T-helper 17 cell (primary cell): ENCODE measurements at regions not wholly inside any gene's neighbourhood (a gene's known extent, or its start where the extent isn't known, plus 50 kb on each side); places are given as distances from the start of the nearest gene placed in this dataset.
"Not testable (repeated sequence)": the region's sequence is repeated elsewhere in the genome, so short reads cannot be mapped to it uniquely, and the experiment has no call there.

Experiments
- ATAC-seq: fragments of 150-1000 bp; cut with Tn5 transposase; 2 replicates; pipeline ENCODE4 v1.10.0; 2021; ENCODE audit warnings: mild to moderate bottlenecking, moderate library complexity
- DNase-seq, 3 donors: peaks; one replicate each; pipeline versions ENCODE4 v3.0.0 to v3.0.0-alpha.2; 2020 to 2021
- H3K9me3 ChIP-seq: one replicate; pipeline ENCODE4 v1.7.0; 2013; ENCODE audit warnings: low read length, mild to moderate bottlenecking; ENCODE audit not compliant: control insufficient read depth, poor library complexity, severe bottlenecking
- H3K27ac Mint-ChIP-seq: one replicate; pipeline ENCODE4 v1.8.0; 2022; ENCODE audit warnings: mild to moderate bottlenecking, moderate library complexity, mixed read lengths
- H3K27me3 Mint-ChIP-seq: one replicate; pipeline ENCODE4 v1.8.0; 2022; ENCODE audit warnings: mixed read lengths
- H3K36me3 Mint-ChIP-seq: one replicate; pipeline ENCODE4 v1.8.0; 2022; ENCODE audit warnings: low read depth, mixed read lengths
- H3K4me1 Mint-ChIP-seq: one replicate; pipeline ENCODE4 v1.8.0; 2022; ENCODE audit warnings: mild to moderate bottlenecking, mixed read lengths
- H3K4me3 Mint-ChIP-seq: one replicate; pipeline ENCODE4 v1.8.0; 2022; ENCODE audit warnings: mild to moderate bottlenecking, moderate library complexity, mixed read lengths

DNA sequence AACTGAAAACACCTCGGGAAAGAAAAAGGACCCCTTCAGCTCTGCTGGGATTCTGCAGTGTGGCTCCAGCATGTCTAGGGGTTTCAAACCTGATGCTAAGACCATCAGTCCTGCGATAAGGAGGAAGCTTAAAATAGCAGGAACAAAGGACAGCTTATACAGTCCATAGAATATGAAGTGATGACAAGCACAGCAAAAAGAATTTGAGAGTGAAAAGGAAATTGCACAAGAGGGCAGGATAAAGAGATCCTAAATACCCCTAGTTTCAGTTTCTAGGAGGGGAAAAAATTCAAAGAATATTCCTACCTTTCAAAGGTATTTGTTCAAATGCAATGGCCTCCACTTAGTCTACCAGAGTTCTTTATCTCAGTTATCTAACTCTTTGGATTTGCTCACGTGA is 171.4 kb downstream of the TGFB2 start:
- Mint-ChIP-seq H3K4me3 (no peak overlapping the region), H3K27ac (no peak overlapping the region), H3K36me3 (no peaks in the 10 kb centered on the region), H3K27me3 (peaks cover 54% of the 10 kb centered on the region), H3K4me1 (peaks cover 3% of the 10 kb centered on the region)
- DNase-seq (no peak), ATAC-seq (no peak)
- H3K9me3 ChIP-seq, result no peaks in the 10 kb centered on the region

DNA sequence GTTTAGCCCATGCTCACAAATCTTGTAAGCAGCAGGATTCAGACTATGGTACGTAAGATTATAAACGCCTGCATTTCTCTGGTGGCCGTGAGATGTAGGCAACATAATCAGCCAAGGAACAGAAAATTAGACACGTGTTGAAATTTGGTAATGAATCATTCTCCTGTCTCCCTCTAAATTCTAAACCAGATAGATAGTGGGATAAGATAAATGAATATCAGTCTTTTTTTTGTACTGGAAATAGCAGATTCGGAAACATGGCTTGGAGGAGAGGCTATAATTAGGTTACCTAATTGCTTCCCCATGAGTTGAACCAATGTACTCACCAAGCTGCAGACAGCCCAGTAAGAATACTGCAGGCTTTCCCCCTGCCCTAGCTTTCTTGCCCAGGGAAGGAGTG is 172.3 kb downstream of the TGFB2 start:
- Mint-ChIP-seq H3K4me3 (no peak overlapping the region), H3K4me1 (peaks cover 3% of the 10 kb centered on the region), H3K27me3 (peaks cover 55% of the 10 kb centered on the region), H3K27ac (no peak overlapping the region), H3K36me3 (no peaks in the 10 kb centered on the region)
- ATAC-seq (no peak), DNase-seq (no peak)
- no peaks in the 10 kb centered on the region for H3K9me3 ChIP-seq

DNA sequence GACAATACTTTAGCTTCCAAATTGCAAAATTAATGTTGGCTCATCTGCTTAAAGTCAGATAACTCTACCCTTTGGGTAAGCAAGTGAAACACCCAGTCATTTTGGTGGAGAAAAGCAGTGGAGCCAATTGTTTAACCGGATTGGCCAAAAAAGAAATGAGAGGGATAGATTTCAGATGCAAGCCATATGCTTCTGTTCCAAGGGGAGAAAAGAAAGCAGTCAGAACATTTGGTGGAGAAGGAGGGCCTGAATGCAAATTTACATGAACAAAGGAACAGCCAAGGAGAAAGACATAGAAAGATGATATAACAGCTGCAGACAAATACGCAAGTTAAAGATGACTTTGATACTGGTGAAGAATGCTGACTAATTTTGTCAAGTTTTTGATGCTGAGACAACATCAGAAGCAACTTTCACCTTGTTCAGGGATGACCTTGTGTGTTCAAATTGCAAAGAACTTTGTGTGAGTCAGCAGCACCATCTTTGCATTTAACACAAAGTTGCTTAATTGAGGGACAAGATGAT is 173.1 kb downstream of the TGFB2 start:
- H3K4me3 Mint-ChIP-seq, result no peak overlapping the region
- H3K36me3 Mint-ChIP-seq, result no peaks in the 10 kb centered on the region
- peaks cover 3% of the 10 kb centered on the region for H3K4me1 Mint-ChIP-seq
- no peaks in the 10 kb centered on the region for H3K9me3 ChIP-seq
- no peak for DNase-seq
- H3K27ac Mint-ChIP-seq, result no peak overlapping the region
- H3K27me3 Mint-ChIP-seq, result peaks cover 55% of the 10 kb centered on the region
- ATAC-seq, result no peak

DNA sequence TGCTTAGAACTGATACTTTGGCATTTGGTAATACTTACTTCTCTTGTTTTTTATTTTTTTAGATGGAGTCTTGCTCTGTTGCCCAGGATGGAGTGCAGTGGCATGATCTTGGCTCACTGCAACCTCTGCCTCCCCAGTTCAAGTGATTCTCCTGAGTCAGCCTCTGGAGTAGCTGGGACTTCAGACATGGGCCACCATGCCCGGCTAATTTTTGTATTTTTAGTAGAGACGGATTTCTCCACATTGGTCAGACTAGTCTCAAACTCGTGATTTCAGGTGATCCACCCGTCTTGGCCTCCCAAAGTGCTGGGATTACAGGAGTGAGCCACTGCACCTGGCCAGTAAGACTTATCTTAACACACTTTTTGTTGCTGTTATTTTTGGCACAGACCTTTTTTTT is 175.5 kb downstream of the TGFB2 start:
- not testable (repeated sequence) for H3K4me3 Mint-ChIP-seq, H3K27ac Mint-ChIP-seq, H3K36me3 Mint-ChIP-seq, H3K4me1 Mint-ChIP-seq, DNase-seq, ATAC-seq, H3K9me3 ChIP-seq
- peaks cover 60% of the 10 kb centered on the region for H3K27me3 Mint-ChIP-seq

DNA sequence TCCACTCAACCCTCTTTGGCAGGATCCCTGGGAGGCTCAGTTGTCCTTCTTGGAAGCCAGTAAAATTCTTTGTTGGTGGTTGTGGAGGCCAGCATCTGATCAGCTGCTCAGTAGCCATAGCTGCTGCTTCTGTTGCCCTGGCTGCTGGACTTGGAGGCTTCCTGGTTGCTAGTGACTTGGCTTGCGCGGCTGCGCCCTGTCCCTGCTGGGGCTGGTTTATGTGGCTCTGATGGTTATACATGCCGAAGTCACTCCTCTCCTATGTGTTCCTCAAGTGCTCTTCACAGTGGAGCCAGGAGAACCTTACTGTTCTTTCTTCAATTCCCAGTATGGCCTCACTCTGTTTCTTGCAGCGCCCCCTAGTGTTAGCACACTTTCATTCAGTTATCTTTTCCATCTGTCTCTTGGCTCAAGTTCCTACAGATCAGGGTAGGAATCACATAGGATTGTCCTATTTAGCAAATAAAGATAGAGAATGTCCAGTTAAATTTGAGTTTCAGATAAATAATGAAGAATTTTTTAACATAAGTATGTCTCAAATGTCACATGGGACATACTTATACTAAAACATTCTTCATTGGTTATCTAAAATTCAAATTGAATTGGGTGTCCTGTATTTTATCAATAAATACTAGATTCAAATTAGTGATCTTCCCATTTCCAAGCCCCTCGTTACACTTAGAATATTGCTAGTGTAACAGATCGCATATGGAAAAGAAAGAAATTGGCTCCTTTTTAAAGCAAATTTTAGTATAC is 176.5 kb downstream of the TGFB2 start:
- ATAC-seq, result no peak
- Mint-ChIP-seq H3K4me1 (peaks cover 3% of the 10 kb centered on the region), H3K36me3 (no peaks in the 10 kb centered on the region), H3K27me3 (peaks cover 51% of the 10 kb centered on the region), H3K4me3 (no peak overlapping the region), H3K27ac (no peak overlapping the region)
- peak in 1 of 3 donors; percentile 6 for DNase-seq
- H3K9me3 ChIP-seq, result no peaks in the 10 kb centered on the region

DNA sequence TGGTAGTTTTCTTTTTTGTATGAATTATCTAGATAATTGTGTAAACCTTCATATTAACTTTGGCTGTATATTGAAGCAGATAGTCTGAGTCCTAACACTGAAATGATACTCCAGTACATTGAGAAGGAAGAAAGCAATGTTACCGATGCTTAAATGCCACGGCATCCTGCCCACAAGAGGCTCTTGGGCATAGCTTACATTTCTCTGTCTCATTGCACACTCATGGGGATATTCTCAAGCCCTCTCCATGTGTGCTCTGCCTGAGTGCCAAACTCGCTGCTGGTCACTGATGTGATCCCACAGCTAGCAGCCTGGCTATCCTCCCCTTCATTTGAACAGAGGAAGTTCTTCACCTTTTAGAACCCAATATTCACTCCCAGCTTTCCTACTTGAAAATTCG is 179.4 kb downstream of the TGFB2 start:
- Mint-ChIP-seq H3K27me3 (peaks cover 29% of the 10 kb centered on the region), H3K4me3 (no peak overlapping the region), H3K4me1 (no peaks in the 10 kb centered on the region), H3K36me3 (no peaks in the 10 kb centered on the region), H3K27ac (no peak overlapping the region)
- no peaks in the 10 kb centered on the region for H3K9me3 ChIP-seq
- ATAC-seq (no peak), DNase-seq (no peak)

DNA sequence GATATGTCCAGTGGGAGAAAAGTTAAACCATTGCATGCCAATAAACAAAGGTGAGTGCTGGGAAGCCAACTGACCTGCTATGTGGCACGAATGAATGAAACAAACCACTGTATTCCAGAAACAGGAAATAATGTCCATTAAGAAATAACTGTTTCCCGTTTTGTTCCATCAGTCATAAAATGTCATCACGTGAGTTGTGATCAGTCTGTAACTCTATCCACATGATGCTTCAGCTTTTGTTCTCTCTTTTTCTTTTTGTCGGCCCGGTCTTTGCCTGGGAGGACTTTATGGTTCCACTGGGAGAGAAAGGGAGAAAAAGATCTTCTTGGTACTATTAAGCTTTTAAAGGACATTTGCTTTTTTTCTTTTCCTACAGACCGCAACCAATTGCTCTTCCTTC is 179.9 kb downstream of the TGFB2 start:
- Mint-ChIP-seq H3K4me3 (no peak overlapping the region), H3K4me1 (no peaks in the 10 kb centered on the region), H3K27me3 (peaks cover 28% of the 10 kb centered on the region), H3K27ac (no peak overlapping the region), H3K36me3 (no peaks in the 10 kb centered on the region)
- ATAC-seq, result no peak
- H3K9me3 ChIP-seq, result no peaks in the 10 kb centered on the region
- DNase-seq, result no peak

DNA sequence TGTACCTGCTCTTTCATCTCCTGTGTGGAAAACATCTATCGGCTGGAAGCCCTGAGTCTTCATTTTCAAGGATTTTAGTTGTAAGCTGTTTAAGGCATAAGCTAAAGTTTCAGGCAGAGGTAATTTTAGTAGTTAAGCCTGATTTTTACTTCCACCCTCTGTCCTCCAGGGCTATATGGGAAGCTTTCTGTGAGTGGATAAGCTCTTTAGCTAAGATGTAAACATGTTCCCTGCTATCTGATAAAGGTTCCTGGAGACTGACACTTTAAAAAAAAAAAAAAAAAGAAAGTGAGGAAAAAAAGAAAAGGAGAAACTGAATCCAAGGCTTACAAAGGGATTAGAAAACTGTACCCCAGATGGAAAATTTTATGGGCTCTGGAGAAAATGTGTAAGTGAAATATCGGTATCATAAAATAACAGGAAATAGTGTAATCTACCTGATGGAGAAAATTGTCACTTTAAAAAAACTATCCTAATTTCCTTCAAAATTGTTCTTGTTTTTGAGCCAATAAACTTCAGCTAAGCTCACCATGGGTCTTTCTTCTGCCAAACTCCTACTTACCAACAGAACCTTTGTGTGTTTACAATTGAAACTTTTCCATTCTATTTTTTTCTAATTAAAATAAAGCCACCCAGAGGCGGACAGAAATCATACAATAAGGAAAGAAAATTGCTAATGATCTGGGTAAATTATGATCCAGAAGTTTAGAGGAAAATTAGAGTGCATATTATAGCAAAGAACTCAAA is 180.5 kb downstream of the TGFB2 start:
- H3K9me3 ChIP-seq, result no peaks in the 10 kb centered on the region
- DNase-seq, result no peak

DNA sequence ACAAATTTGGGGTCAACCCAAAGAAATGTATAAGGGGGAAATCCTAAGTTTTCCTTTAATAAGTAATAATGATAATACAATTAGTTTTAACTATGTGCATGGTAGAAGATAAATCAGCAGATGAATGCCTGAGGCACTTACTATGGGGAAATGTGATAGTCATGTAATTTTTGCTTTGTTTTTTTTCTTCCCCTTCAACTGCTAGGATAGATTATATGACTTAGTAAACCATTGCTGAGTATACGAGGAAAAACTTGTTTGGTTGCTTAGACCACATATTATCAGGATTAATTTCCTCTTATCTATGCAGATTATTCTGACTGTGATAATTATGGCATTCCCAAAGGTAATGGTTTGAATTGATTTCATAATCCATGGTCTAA is 181.1 kb downstream of the TGFB2 start:
- Mint-ChIP-seq H3K36me3 (no peaks in the 10 kb centered on the region), H3K4me3 (no peak overlapping the region), H3K27ac (no peak overlapping the region), H3K27me3 (peaks cover 16% of the 10 kb centered on the region), H3K4me1 (no peaks in the 10 kb centered on the region)
- no peaks in the 10 kb centered on the region for H3K9me3 ChIP-seq
- ATAC-seq, result no peak
- DNase-seq, result no peak

More for the DNA sequence above, 180.5 kb downstream of the TGFB2 start:
- no peak overlapping the region for H3K27ac Mint-ChIP-seq
- no peaks in the 10 kb centered on the region for H3K36me3 Mint-ChIP-seq
- no peak for ATAC-seq
- H3K4me1 Mint-ChIP-seq, result no peaks in the 10 kb centered on the region
- H3K4me3 Mint-ChIP-seq, result no peak overlapping the region
- peaks cover 22% of the 10 kb centered on the region for H3K27me3 Mint-ChIP-seq

DNA sequence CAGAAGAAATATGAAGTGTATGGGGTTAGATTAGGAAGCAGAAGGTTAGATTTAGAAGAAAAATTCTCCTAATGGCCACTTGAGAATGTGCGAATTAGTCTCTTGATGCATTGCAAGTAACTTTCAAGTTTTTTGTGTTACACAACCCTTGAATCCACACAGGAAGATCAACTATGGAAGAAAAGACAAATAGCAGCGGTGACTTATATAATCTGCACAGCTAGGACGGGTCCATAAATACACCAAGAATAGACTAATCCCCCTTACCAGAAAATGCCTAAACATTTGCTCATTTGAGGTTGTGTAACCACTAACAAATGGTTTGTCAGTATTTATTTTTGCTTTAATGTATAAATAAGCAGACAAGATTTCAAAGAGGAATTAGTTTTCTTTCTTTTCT is 182.6 kb downstream of the TGFB2 start:
- Mint-ChIP-seq H3K4me3 (no peak overlapping the region), H3K4me1 (no peaks in the 10 kb centered on the region), H3K36me3 (no peaks in the 10 kb centered on the region), H3K27ac (no peak overlapping the region), H3K27me3 (peaks cover 12% of the 10 kb centered on the region)
- DNase-seq (no peak), ATAC-seq (no peak)
- no peaks in the 10 kb centered on the region for H3K9me3 ChIP-seq

DNA sequence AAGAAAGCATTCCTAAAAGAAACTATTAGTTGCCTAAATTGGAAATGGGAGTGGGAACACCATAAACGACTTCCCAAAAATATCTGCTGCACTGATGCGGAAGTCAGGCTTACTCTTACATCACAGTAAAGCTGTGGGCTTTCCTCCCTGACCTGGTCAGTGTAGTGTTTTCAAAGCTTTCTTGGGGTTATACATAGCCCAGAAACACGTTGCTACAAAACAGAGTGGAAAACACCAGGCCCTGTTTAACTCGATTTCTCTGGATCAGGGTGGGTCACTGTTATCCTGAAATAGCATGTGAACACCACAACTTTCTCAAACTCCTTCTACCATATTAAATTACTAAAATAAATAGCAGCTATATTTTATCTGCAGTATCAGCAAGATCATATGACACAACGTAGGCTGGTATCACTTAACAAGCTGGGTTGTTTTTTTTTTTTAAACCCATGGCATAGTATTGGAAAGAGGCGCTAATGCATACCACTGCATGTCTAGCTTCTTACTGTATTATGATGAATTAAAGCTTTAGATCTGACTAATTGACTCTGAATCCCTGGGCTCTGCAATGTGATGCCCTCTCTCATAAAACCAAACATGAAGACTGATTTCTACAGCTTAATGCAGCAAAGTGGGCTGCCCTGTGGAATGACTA is 184.6 kb downstream of the TGFB2 start:
- no peaks in the 10 kb centered on the region for H3K4me1 Mint-ChIP-seq
- no peaks in the 10 kb centered on the region for H3K9me3 ChIP-seq
- H3K4me3 Mint-ChIP-seq, result no peak overlapping the region
- ATAC-seq, result no peak
- H3K27ac Mint-ChIP-seq, result no peak overlapping the region
- no peaks in the 10 kb centered on the region for H3K36me3 Mint-ChIP-seq
- no peak for DNase-seq
- H3K27me3 Mint-ChIP-seq, result peaks cover 7% of the 10 kb centered on the region

DNA sequence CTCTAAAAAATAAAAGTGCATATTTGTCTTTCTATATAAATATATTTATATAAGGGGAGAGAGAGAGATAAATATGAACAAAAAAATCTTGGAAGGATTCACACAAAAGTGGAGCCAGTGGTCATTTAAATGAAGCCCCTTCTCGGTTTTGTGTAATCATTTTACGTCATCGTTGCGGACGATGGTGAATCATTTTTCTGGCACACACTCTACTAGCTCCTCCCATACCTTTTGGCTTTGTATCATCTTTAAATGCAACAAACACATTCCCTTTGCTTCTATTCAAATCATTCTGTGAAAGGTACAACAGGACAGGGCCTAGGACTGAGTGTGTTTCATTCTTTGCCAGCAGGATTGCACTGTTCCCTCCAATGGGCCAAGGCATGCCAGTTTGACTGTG is 186.8 kb downstream of the TGFB2 start:
- Mint-ChIP-seq H3K27ac (no peak overlapping the region), H3K27me3 (peaks cover 6% of the 10 kb centered on the region), H3K36me3 (no peaks in the 10 kb centered on the region), H3K4me1 (no peaks in the 10 kb centered on the region), H3K4me3 (no peak overlapping the region)
- H3K9me3 ChIP-seq, result no peaks in the 10 kb centered on the region
- ATAC-seq, result no peak
- DNase-seq, result no peak

DNA sequence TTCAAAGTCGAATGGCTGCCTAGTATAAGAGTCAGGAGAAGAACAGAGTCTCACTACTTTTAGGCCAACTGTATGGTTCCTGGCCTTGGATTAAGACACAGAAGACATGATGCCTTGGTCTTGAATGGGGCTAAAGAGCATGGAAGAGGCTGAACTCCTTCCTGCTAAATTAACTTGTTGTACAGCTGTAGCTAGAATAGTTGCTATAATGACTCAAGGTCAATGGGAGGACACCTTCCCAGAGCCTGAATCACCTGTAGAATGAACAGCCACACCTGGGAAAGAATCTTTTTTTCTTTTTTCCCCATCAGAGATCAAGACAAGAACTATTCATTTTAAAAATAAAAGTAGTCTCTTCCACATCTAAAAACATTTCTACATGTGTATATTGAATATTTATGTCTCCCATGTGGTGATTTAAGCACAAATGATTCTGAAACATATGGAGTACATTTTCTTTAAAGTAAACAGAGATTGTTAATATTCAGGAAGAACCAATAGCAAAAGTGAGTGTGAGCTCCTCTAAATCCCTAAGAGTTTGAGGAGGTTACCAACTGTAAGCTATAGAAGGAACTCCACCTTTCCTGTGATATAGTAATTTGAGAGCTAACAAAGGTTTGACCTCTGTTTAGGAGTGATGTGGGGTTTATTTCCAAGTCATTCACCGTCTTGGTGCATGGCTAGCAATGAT is 191.3 kb downstream of the TGFB2 start:
- Mint-ChIP-seq H3K4me3 (no peak overlapping the region), H3K27me3 (peaks cover 6% of the 10 kb centered on the region), H3K4me1 (no peaks in the 10 kb centered on the region), H3K27ac (no peak overlapping the region), H3K36me3 (no peaks in the 10 kb centered on the region)
- DNase-seq (no peak), ATAC-seq (no peak)
- no peaks in the 10 kb centered on the region for H3K9me3 ChIP-seq
